RKO (cell line): ENCODE measurements at regions not wholly inside any gene's neighbourhood (a gene's known extent, or its start where the extent isn't known, plus 50 kb on each side); places are given as distances from the start of the nearest gene placed in this dataset.
"Not testable (repeated sequence)": the region's sequence is repeated elsewhere in the genome, so short reads cannot be mapped to it uniquely, and the experiment has no call there.

Experiments used
- DNase-seq: peaks from one replicate; pipeline ENCODE4 v3.0.0-alpha.2; 2016; ENCODE audit warnings: low spot score

DNA sequence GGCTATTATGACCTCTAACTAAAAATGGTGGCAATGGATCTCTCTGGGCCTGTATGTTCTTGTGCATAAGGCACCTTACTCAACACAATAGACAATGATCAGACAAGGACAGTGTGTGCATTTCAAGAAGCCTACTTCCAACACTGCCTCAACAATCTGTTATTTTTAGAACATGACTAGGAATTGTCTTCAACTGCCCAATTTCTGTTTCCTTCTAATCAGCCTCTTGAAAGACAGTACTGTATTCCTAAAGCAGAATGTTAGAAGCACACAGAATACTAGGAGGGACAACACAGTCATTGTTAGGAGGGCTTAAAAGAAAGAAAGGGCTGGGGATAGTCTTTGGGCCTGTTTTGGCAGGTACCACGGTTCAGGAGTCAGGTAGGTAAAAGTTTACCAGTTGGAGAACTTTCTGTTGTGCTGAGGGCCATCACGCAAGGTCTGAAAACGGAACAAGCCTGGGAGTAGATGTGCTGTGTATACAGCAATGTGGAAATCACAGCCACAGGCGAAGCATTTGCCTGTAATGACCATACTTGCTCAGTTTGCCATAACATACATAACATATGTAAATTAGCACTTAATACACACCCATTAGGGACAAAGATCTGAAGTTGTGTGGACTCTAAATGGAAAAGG lies 100.8 kb upstream of the ATXN3L start:
- no peak for DNase-seq

DNA sequence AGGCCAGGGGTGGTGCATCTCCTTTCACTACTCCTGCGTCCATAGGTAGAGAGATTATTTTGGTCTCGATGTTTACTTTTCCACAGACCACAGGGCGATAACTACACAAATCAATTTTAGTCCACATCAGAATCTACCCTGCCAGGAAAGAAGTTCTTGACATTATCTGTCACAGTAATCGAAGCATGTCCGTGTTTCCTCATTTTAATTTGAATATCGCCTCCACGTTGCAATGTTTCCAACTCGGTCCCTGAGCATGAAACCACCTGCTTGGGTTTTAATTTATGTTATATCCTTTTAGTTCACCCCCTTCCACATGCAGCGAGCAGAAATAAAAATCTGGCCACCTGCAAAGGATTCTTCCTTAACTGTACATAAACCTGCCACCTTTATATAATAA lies 100.1 kb upstream of the ATXN3L start:
- no peak for DNase-seq

DNA sequence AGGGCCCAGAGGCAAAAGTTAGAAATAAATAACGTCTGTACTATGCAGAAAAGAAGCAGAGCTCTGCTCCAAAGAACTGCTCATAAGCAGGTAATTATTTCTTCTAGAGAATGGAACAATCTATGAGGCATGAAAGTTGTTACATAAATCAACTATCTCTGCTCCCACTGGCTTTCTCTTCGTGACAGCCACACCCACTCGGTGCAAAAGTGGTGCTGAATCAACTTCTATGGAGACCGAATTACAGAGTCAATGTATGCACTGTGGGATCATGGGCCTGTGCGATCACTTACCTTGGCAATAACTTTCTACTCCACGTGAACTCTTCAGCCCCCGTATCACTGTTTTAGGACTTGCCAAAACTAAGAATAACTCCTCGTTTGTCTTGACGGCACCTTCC lies 99.4 kb upstream of the ATXN3L start:
- no peak for DNase-seq

DNA sequence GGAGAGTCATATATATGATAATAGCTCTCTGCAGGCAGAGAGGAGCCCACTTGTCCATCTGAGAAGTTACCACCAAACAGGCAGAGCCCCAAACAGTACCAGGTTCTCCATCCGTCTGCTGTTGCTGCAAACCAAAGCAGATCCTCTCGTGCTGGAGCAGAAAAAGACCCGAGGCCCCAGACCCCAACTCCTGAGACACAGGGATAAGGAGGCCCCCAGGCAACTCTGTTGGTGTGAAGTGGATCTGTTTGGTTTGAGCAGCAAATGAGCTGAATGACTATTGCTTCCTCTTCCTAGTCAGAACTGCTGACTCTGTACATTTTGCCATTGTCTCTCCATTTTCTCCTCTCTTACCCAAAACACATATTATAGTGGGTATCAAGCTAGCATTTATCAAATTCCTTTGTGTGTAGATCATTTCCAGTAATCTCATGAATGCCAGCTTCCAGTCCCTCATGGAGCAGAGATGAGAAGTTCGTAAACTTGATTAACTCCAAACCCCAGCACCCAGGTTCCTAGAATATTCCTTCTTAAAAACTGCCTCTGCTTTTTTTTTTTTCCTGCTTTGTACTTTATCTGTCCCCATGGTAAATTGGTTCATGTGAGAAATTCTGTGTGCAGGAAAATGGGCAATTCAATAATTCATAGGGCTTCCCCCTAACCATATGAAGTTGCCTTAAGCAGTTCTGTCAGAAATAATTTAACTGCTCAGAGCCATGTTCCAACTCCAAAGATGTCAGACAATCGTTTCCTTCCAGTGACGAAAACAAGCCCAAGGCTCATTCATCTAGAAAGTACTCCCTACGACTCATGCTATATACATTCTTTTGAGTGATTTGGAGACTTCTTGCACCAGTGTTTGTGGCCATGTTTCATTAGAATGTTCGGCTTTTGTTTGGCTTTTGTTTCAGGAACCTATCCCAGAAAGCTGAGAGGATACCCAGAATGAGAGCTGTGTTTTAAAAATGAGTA lies 98.6 kb upstream of the ATXN3L start:
- DNase-seq = no peak

DNA sequence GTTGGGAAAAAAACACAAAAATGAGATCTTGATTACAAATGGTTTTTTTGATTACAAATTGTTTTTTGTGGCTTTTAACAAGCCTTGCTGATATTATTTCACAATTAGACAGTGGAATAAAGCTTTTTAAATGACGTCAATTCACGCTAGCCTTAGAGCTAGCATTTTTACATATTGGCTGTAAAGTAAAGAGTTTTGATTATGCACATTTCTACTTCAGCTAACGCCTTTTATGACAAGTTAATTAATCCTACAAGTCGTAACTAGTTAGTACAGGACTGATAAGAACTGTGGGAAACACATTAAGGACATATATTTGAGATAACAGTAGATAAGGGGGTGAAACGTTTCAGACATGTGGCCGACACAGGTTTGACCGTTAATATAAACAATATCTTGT lies 95.7 kb upstream of the ATXN3L start:
- DNase-seq = no peak

DNA sequence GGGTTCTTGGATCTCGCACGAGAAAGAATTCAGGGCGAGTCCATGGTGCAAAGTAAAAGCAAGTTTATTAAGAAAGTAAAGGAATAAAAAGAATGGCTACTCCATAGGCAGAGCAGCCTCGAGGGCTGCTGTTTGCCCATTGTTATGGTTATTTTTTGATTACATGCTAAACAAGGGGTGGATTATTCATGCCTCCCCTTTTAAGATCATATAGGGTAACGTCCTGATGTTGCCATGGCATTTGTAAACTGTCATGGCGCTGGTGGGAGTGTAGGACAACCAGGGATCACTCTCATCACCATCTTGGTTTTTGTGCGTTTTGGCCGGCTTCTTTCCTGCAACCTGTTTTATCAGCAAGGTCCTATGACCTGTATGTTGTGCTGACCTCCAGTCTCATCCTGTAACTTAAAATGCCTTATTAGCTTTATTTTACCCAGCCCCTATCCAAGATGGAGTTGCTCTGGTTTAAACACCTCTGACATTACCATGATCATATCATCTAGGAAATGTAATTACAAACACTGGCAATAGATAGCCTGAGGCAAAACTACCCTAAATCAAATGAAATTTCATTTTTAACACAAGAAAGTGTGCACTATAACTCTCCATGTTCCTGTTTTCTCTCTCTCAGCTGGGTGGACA lies 94.3 kb upstream of the ATXN3L start:
- no peak for DNase-seq

DNA sequence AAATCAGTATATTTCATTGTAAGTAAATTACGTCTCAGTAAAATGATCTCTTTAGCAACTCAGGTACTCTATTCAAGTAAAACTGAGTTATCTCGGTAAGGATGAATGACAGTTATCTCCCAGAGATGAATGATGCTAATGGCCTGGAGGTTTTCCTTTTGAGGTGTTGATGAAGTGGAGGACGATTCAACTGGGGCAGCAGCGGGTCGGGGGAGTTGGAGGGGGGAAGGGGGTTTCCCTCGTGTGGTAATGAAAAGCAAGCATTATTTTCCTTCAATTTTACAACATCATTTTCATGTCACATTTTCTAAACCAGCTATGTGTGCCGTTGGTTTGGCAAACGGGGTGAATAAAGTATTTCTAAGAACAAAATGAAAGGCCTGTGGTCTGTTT lies 92.4 kb upstream of the ATXN3L start:
- DNase-seq = no peak

DNA sequence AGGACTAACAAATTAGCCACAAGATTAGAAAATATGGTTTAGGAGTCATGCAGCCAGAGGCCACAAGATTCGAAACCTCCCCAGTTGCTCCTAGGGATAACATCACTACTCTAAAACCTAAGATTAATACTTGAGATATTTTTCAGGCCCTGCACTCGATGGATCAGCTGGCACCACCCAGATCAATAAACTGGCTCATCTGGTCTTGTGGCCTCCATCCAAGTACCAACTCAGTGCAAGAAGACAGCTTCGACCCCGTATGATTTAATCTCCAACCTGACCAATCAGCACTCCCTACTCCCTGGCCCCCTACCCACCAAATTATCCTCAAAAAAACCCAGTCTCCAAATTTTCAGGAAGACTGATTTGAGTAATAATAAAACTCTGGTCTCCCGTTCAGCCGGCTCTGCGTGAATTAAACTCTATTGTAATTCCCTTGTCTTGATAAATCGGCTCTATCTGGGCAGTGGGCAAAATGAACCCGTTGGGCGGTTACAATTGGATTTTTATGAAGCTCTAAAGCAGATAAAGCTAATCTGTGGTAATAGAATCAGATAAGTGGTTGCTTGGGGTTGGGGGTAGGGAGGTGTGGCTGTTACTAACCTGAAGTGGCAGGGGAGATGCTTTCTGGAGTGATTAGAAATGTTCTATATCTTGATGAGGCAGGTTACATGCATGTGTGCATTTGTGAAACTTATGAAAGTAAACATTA lies 91.8 kb upstream of the ATXN3L start:
- DNase-seq = no peak

DNA sequence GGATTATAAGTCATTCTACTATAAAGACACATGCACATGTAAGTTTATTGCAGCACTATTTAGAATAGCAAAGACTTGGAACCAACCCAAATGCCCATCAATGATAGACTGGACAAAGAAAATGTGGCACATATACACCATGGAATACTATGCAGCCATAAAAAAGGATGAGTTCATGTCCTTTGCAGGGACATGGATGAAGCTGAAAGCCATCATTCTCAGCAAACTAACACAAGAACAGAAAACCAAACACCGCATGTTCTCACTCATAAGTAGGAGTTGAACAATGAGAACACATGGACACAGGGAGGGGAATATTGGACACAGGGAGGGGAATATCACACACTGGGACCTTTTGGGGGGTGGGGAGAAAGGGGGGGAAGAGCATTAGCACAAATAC lies 88.7 kb upstream of the ATXN3L start:
- not testable (repeated sequence) for DNase-seq

DNA sequence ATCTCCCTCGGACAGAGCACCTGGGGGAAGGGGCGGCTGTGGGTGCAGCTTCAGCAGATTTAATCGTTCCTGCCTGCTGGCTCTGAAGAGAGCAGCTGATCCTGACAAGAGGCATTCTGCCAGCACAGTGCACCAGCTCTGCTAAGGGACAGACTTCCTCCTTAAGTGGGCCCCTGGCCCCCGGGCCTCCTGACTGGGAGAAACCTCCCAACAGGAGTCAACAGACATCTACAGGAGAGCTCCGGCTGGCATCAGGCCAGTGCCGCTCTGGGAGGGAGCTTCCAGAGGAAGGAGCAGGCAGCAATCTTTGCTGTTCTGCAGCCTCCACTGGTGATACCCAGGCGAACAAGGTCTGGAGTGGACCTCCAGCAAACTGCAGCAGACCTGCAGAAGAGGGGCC lies 84.9 kb upstream of the ATXN3L start:
- DNase-seq = not testable (repeated sequence)

DNA sequence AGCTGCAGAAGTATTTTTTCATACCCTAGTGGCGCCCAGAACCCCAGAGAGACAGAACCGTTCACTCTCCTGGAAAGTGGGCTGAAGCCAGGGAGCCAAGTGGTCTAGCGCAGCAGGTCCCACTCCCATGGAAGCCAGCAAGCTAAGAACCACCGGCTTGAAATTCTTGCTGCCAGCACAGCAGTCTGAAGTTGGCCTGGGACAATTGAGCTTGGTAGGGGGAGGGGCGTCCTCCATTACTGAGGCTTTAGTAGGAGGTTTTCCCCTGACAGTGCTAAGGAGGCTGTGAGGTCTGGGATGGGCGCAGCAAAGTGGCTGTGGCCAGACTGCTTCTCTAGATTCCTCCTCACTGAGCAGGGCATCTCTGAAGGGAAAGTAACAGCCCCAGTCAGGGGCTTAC lies 84.5 kb upstream of the ATXN3L start:
- no peak for DNase-seq

DNA sequence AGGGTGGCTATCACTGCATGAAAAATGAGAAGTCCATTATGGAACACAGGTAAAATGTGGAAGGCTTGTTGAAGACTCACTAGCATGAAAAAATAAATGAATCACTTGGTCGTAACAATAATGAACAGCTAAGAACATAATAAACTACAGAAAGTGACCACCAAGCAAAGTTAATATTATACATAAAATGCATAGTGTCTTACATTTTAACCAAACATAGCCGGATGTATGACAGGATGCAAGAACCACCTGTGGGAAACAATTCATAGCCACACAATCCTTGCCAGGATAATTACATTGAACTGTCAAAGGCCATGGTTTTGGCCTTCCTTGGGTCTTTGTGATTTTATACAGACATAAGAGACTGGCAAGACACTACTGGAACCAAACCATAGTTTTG lies 81.9 kb upstream of the ATXN3L start:
- no peak for DNase-seq

DNA sequence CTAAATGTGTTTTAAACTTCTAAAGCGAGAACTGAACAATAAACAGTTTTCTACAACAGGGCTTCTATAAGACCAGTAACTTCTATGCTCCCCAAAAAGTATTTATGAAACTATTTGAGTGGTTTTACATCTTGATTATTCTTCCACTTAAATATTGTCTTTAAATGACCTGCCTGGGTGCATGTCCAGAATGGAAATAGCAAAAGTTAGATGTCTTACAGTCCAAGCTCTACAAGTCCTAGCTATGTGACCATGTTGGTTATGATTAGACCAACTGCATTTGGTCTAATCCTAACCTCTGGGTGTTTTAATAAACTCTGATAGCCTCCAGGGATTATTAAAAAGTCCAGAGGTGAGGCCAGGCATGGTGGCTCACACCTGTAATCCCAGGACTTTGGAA lies 79.0 kb upstream of the ATXN3L start:
- DNase-seq = no peak

DNA sequence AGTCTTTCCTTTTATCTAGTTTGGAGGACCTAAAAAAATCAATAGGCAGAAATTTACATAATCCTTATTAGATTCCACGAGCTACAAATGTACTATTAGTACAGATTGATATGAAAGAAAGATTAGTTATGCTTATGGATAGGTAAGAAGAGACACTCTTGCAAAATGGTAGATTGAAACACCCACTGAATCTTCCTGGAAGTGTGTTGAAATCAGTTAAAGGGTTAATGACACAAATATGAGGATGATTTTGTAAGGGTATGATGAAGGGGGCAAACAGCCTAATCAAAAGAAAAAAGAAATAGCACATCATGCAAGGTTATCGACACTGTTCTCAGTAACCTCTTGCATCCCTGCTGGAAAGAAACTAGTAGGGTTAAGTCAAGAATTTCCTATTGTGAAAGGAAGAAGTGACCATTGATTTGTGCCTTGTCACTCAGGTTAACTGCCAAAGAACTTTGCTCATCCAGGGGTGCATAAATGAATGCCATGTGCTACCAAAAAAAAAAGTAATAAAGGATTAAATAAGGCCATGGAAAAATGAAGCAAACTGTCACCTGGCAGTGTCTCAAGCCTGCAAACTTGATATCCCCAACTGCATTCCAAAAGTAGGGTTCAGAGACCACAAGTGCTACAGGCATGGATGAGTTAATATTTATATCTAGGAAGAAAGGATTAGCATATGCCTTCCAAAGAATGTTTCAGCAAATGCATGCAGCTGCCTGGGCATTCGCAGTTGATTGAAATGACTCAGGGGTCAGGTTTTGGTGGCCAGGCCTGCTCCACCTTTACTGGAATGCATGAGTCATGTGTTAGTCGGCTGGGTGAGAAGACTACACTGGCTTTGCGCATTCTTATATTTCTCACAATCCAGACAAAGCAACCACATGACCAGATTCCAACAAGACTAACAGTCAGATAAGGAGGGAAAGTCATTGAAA lies 78.3 kb upstream of the ATXN3L start:
- DNase-seq = peak; percentile 97

DNA sequence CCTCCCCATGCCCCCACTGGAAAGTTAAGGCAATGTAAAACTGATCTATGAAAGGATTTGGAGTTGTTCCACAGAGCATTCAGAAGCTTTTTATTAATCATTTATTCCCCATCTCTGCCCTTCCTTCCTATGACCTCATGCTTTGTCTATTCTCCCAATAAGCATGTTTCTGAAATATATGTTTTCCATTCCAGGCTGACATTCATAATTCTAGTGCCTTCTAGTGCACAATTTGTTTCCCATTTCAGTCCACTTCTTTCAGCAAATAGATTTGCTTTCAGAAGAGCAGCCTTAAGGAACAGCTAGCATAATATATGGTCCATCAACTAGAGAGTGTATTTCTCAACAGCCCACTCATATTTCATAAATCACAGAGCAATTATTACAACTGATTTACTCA lies 77.1 kb upstream of the ATXN3L start:
- DNase-seq = no peak

DNA sequence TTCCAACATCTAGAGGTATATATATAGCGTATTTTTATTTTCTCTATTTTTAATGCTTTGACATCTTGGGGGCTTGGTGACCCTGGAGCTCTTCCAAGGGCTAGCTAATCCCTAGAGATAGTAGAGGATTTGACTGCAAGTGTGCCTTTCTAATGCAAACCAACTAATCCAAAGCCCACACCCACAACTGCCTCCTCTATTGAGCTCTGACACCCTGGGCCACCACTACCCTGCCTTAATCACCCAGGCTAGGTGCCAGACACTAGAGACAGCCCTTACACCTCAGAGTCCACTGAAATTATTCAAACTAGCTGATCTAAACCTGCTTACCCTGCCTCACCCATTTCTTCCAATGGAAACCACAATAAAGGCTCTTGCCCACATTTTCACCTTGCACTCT lies 69.6 kb upstream of the ATXN3L start:
- no peak for DNase-seq

DNA sequence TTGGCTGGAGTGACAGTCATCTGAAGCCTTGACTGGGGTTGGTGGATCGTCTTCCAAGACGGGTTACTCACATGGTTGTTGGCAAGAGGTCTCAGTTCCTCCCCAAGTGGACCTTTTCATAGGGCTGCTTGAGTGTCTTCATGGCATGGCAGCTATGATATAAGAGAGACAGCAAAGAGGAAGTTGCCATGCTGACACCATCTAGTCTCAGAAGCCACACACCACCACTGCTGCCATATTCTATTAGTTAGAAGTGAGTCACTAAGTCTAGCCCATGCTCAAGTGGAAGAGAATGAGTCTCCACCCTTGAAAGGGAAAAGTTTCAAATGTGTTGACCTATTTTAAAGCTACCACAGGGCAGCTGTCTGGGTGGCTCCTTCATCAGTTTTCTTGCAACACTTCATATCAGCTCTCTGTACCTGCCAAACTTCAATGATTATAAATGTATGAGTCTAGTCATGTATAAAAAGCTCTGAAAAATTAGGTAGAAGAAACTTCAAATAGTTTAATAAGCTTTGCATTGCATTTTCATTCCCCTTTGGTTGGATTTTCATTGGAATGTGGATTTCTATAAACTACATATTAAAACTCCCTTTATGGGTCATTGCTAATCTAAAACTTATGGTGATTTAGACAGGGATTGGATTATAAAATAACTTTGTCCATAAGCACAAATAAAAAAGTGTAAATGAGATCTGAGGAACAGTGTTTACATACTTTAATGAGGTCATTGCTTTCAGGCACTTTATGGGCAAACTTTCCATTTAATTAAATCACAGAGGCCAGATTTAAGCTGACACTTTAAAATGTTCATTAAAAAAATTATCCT lies 68.0 kb upstream of the ATXN3L start:
- peak; percentile 22 for DNase-seq

DNA sequence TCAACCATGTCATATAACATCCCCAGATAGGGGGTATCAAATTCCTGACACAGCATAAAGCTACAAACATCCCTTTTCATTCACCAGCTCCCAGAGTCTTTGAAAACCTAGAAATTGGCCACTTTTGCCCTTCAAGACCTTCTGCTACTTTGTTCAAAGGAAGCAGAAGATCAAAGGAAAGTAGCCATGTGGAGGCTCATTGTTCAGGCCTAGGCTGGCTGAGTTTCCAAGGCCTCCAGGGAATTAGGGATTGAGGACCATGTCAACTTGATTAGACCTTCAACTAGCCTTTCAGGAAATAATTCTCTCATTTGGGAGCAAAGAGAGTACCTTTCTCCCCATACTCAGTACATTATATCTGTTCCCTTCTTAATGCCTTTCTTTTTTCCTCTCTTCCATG lies 66.8 kb upstream of the ATXN3L start:
- no peak for DNase-seq

DNA sequence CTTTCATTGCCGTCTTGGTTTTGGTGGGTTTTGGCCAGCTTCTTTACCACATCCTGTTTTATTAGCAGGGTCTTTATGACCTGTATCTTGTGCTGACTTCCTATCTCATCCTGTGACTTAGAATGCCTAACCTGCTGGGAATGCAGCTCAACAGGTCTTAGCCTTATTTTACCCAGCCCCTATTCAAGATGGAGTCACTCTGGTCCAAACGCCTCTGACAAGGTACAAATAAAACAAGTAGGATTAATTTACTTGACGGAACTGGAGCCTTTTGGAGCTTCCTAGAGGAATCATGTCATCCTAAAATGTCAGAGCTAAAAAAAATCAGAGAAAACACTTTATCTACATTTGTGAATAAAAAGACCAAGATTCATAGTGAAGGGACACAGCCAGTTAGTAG lies 66.2 kb upstream of the ATXN3L start:
- no peak for DNase-seq

DNA sequence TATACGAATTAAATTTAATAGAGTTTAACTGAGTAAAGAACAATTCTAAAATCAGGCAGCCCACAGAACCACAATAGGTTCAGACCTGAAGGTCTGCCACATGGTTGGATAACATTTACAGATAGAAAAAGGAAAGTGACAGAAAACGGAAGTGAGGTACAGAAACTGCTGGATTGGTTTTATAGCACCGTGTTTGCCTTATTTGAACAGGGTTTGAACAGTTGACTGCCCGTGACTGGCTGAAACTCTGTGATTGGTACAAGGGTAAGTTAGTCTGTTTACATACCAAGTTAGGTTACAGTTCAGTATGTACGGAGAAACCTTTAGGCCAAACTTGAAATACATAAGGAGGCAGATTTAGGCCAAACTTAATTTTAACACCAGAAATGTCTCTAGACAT lies 64.1 kb upstream of the ATXN3L start:
- DNase-seq = no peak
